WTC11 (cell line): ENCODE measurements at regions not wholly inside any gene's neighbourhood (a gene's known extent, or its start where the extent isn't known, plus 50 kb on each side); places are given as distances from the start of the nearest gene placed in this dataset.

Source experiments
- ATAC-seq: fragments of 200-7000 bp; cut with Tn5 transposase; 2 replicates; pipeline ENCODE4 v1.10.0; 2021; ENCODE audit warnings: mild to moderate bottlenecking, moderate library complexity
- CTCF ChIA-PET: fragments of 300-600 bp; sonication (Branson Sonifier 250); formaldehyde crosslinking; loops from one replicate; lab custom pipeline; 2021; ENCODE audit warnings: antibody characterized with exemption; lab: Charles Lee
- POLR2A ChIA-PET: fragments of 350-600 bp; sonication (Branson Sonifier 250); formaldehyde crosslinking; loops from one replicate; lab custom pipeline; 2021; ENCODE audit warnings: antibody characterized with exemption; lab: Charles Lee
- DNase-seq: peaks from one replicate; pipeline ENCODE4 v3.0.0; 2021; ENCODE audit warnings: low spot score
- H3K27ac Mint-ChIP-seq: 2 replicates; pipeline ENCODE4 v1.8.0; 2021; ENCODE audit warnings: mixed read lengths
- H3K27me3 Mint-ChIP-seq: 2 replicates; pipeline ENCODE4 v1.8.0; 2021; ENCODE audit warnings: low read depth, mild to moderate bottlenecking, moderate library complexity, mixed read lengths
- H3K36me3 Mint-ChIP-seq: 2 replicates; pipeline ENCODE4 v1.8.0; 2021; ENCODE audit warnings: mixed read lengths
- H3K4me1 Mint-ChIP-seq: 2 replicates; pipeline ENCODE4 v1.8.0; 2022; ENCODE audit warnings: mixed read lengths
- H3K4me3 Mint-ChIP-seq: 2 replicates; pipeline ENCODE4 v1.8.0; 2021; ENCODE audit warnings: mild to moderate bottlenecking, moderate library complexity, mixed read lengths
- H3K9me3 Mint-ChIP-seq: 2 replicates; pipeline ENCODE4 v1.8.0; 2021; ENCODE audit warnings: mixed read lengths
- ATF1 ChIP-seq: sonication (generic); formaldehyde crosslinking; IDR thresholded peaks from 2 replicates; pipeline ENCODE4 v1.8.1; 2023; ENCODE audit warnings: mild to moderate bottlenecking, moderate library complexity, missing genetic modification reagents
- CREM ChIP-seq: sonication (generic); formaldehyde crosslinking; IDR thresholded peaks from 2 replicates; pipeline ENCODE4 v1.8.1; 2022; ENCODE audit warnings: mild to moderate bottlenecking, missing genetic modification reagents, moderate library complexity
- ELF4 ChIP-seq: sonication (generic); formaldehyde crosslinking; IDR thresholded peaks from 2 replicates; pipeline ENCODE4 v1.8.1; 2022; ENCODE audit warnings: low read depth, mild to moderate bottlenecking, moderate library complexity, missing genetic modification reagents
- FOXP1 ChIP-seq: sonication (generic); formaldehyde crosslinking; IDR thresholded peaks from 2 replicates; pipeline ENCODE4 v1.8.0; 2022; ENCODE audit warnings: missing genetic modification reagents, mild to moderate bottlenecking, moderate library complexity, borderline replicate concordance
- GRHL2 ChIP-seq: fragments of 250-450 bp; sonication (Bioruptor Pico); IDR thresholded peaks from 2 replicates; pipeline ENCODE4 v1.8.0; 2022; ENCODE audit warnings: mild to moderate bottlenecking, moderate library complexity; ENCODE audit not compliant: insufficient replicate concordance, severe bottlenecking
- MXD4 ChIP-seq: fragments of 250-450 bp; sonication (Bioruptor Pico); IDR thresholded peaks from 2 replicates; pipeline ENCODE4 v1.8.0; 2021; ENCODE audit warnings: mild to moderate bottlenecking, moderate library complexity, borderline replicate concordance
- NFATC4 ChIP-seq: fragments of 250-450 bp; sonication (Bioruptor Pico); IDR thresholded peaks from 2 replicates; pipeline ENCODE4 v1.9.0; 2021; ENCODE audit warnings: mild to moderate bottlenecking
- NFE2L1 ChIP-seq: sonication (generic); formaldehyde crosslinking; IDR thresholded peaks from 2 replicates; pipeline ENCODE4 v1.8.1; 2023; ENCODE audit warnings: missing genetic modification reagents
- NFYB ChIP-seq: sonication (generic); formaldehyde crosslinking; conservative IDR thresholded peaks from 2 replicates; pipeline ENCODE4 v1.8.0; 2022; ENCODE audit warnings: low read depth, missing genetic modification reagents
- NR1H2 ChIP-seq: sonication (generic); formaldehyde crosslinking; IDR thresholded peaks from 2 replicates; pipeline ENCODE4 v1.9.0; 2021; ENCODE audit warnings: mild to moderate bottlenecking, moderate library complexity, missing genetic modification reagents
- OVOL2 ChIP-seq: fragments of 250-450 bp; sonication (Bioruptor Pico); IDR thresholded peaks from 2 replicates; pipeline ENCODE4 v1.9.0; 2021; ENCODE audit warnings: mild to moderate bottlenecking, borderline replicate concordance
- ZNF396 ChIP-seq: fragments of 250-450 bp; sonication (Bioruptor Pico); IDR thresholded peaks from 2 replicates; pipeline ENCODE4 v1.8.0; 2021; ENCODE audit warnings: mild to moderate bottlenecking, moderate library complexity, borderline replicate concordance
- TF ChIP-seq, protein P1 (sequence below): sonication (generic); formaldehyde crosslinking; IDR thresholded peaks from 2 replicates; pipeline ENCODE4 v1.8.1; 2022; ENCODE audit warnings: low read depth, mild to moderate bottlenecking, moderate library complexity, missing genetic modification reagents, borderline replicate concordance
- TF ChIP-seq, protein P2 (sequence below): sonication (generic); formaldehyde crosslinking; IDR thresholded peaks from 2 replicates; pipeline ENCODE4 v1.8.0; 2023; ENCODE audit warnings: mild to moderate bottlenecking, missing genetic modification reagents
- TF ChIP-seq, protein P3 (sequence below): sonication (generic); formaldehyde crosslinking; IDR thresholded peaks from 2 replicates; pipeline ENCODE4 v1.8.0; 2023; ENCODE audit warnings: missing genetic modification reagents
- TF ChIP-seq, protein P4 (sequence below): sonication (generic); formaldehyde crosslinking; IDR thresholded peaks from 2 replicates; pipeline ENCODE4 v1.8.1; 2023; ENCODE audit warnings: mild to moderate bottlenecking, missing genetic modification reagents, moderate library complexity
- TF ChIP-seq, protein P5 (sequence below): sonication (generic); formaldehyde crosslinking; IDR thresholded peaks from 2 replicates; pipeline ENCODE4 v1.8.1; 2022; ENCODE audit warnings: mild to moderate bottlenecking, missing genetic modification reagents, moderate library complexity, borderline replicate concordance
- TF ChIP-seq, protein P6 (sequence below): sonication (generic); formaldehyde crosslinking; IDR thresholded peaks from 2 replicates; pipeline ENCODE4 v1.8.1; 2023; ENCODE audit warnings: mild to moderate bottlenecking, moderate library complexity, missing genetic modification reagents

DNA sequence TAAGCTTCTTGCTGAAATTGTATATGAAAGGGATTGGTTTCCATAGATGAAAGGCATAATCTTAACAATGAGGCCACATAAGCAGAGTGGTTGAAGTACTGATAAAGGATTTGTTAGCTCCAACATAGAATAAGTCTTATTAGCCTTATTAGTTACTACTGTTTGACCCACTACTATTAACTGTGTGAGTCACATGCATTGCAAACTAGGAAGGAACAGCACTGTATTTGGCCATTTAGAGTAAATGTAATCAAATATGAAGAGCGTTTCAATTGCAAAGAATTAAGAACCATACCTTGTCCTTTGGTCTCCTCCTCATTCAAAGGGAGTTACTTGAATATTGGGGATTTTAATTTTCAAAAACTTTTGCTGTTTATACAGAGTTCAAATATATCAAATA is 428.9 kb downstream of the MDFIC start (continued):
- no peak for TF ChIP-seq GRHL2 (CRISPR knock-in tag)
- no peak for TF ChIP-seq ELF4 (CRISPR knock-in tag)
- TF ChIP-seq MXD4 (CRISPR knock-in tag): no peak
- TF ChIP-seq, protein P1, sequence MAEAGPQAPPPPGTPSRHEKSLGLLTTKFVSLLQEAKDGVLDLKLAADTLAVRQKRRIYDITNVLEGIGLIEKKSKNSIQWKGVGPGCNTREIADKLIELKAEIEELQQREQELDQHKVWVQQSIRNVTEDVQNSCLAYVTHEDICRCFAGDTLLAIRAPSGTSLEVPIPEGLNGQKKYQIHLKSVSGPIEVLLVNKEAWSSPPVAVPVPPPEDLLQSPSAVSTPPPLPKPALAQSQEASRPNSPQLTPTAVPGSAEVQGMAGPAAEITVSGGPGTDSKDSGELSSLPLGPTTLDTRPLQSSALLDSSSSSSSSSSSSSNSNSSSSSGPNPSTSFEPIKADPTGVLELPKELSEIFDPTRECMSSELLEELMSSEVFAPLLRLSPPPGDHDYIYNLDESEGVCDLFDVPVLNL: no peak
- no peak for TF ChIP-seq NFE2L1 (CRISPR knock-in tag)
- TF ChIP-seq, protein P2, sequence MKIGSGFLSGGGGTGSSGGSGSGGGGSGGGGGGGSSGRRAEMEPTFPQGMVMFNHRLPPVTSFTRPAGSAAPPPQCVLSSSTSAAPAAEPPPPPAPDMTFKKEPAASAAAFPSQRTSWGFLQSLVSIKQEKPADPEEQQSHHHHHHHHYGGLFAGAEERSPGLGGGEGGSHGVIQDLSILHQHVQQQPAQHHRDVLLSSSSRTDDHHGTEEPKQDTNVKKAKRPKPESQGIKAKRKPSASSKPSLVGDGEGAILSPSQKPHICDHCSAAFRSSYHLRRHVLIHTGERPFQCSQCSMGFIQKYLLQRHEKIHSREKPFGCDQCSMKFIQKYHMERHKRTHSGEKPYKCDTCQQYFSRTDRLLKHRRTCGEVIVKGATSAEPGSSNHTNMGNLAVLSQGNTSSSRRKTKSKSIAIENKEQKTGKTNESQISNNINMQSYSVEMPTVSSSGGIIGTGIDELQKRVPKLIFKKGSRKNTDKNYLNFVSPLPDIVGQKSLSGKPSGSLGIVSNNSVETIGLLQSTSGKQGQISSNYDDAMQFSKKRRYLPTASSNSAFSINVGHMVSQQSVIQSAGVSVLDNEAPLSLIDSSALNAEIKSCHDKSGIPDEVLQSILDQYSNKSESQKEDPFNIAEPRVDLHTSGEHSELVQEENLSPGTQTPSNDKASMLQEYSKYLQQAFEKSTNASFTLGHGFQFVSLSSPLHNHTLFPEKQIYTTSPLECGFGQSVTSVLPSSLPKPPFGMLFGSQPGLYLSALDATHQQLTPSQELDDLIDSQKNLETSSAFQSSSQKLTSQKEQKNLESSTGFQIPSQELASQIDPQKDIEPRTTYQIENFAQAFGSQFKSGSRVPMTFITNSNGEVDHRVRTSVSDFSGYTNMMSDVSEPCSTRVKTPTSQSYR (CRISPR knock-in tag): no peak
- no peak for TF ChIP-seq ZNF396 (CRISPR knock-in tag)
- no peak for TF ChIP-seq CREM (CRISPR knock-in tag)
- no peak for TF ChIP-seq ATF1
- TF ChIP-seq, protein P3, sequence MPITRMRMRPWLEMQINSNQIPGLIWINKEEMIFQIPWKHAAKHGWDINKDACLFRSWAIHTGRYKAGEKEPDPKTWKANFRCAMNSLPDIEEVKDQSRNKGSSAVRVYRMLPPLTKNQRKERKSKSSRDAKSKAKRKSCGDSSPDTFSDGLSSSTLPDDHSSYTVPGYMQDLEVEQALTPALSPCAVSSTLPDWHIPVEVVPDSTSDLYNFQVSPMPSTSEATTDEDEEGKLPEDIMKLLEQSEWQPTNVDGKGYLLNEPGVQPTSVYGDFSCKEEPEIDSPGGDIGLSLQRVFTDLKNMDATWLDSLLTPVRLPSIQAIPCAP: no peak
- no peak for TF ChIP-seq NR1H2 (CRISPR knock-in tag)
- TF ChIP-seq, all 79 proteins: peak for 0

DNA sequence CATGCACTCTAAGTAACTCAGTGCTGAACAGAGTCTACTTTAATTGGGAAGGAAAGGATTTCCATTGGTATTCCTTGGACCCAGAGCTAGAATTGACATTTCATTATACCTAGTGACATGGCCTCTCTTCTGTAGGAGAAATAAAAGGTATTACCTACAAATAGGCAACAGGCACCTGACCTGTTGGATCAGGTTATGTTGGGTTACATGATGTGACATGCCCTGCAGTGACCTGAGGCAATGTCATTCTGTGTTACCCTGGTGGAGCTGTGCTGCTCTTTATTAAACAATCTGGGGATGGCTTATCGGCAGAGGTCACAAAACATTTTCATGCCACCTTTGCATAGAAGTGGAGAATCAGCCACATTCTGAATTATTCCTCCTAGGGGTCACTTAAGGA is 427.7 kb downstream of the MDFIC start:
- Mint-ChIP-seq H3K27ac (no peak overlapping the region), H3K4me1 (no peaks in the 10 kb centered on the region), H3K4me3 (no peak overlapping the region), H3K27me3 (no peaks in the 10 kb centered on the region), H3K36me3 (no peaks in the 10 kb centered on the region), H3K9me3 (no peaks in the 10 kb centered on the region)
- ChIA-PET POLR2A (interaction anchor here (0.5 kb wide), 2 partner anchors 54 to 1503 kb away, joined by 3 read pairs; no protein-coding TSS in a partner anchor), CTCF (interaction anchor here (1.6 kb wide), 1 partner anchor 330 kb away, joined by 3 read pairs; no protein-coding TSS in a partner anchor)
- DNase-seq: no peak
- TF ChIP-seq, protein P4, sequence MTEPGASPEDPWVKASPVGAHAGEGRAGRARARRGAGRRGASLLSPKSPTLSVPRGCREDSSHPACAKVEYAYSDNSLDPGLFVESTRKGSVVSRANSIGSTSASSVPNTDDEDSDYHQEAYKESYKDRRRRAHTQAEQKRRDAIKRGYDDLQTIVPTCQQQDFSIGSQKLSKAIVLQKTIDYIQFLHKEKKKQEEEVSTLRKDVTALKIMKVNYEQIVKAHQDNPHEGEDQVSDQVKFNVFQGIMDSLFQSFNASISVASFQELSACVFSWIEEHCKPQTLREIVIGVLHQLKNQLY (CRISPR knock-in tag): no peak
- TF ChIP-seq NFYB (no peak), OVOL2 (no peak), FOXP1 (CRISPR knock-in tag) (no peak), NFATC4 (CRISPR knock-in tag) (no peak)
- TF ChIP-seq, protein P5, sequence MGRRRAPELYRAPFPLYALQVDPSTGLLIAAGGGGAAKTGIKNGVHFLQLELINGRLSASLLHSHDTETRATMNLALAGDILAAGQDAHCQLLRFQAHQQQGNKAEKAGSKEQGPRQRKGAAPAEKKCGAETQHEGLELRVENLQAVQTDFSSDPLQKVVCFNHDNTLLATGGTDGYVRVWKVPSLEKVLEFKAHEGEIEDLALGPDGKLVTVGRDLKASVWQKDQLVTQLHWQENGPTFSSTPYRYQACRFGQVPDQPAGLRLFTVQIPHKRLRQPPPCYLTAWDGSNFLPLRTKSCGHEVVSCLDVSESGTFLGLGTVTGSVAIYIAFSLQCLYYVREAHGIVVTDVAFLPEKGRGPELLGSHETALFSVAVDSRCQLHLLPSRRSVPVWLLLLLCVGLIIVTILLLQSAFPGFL: no peak
- ATAC-seq: no peak

DNA sequence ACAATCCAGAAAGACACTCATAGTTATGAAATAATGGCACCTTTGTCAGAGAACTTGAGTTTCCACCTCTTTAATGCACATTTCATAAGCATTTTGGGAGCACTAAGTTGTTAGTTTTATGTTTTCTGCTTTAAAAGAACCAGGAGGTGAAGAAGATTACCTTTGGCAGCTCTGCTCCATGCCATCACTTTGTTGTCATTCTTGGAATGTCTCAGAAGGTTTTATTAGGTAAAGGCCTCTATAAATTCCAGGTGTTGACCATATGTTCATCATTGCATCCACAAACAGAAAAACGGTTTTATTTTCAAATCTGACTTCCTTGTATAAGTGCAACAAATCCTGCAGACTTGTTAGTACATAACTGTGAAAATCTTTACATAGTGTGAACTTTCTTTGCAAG is 424.8 kb downstream of the MDFIC start:
- Mint-ChIP-seq H3K9me3 (no peaks in the 10 kb centered on the region), H3K36me3 (no peaks in the 10 kb centered on the region), H3K4me1 (no peaks in the 10 kb centered on the region), H3K27me3 (no peaks in the 10 kb centered on the region), H3K27ac (no peak overlapping the region), H3K4me3 (no peak overlapping the region)
- DNase-seq (no peak), ATAC-seq (no peak)
- TF ChIP-seq, protein P2 (CRISPR knock-in tag): no peak
- TF ChIP-seq, protein P6, sequence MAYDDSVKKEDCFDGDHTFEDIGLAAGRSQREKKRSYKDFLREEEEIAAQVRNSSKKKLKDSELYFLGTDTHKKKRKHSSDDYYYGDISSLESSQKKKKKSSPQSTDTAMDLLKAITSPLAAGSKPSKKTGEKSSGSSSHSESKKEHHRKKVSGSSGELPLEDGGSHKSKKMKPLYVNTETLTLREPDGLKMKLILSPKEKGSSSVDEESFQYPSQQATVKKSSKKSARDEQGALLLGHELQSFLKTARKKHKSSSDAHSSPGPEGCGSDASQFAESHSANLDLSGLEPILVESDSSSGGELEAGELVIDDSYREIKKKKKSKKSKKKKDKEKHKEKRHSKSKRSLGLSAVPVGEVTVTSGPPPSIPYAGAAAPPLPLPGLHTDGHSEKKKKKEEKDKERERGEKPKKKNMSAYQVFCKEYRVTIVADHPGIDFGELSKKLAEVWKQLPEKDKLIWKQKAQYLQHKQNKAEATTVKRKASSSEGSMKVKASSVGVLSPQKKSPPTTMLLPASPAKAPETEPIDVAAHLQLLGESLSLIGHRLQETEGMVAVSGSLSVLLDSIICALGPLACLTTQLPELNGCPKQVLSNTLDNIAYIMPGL: no peak
- POLR2A ChIA-PET: no interaction called here
- CTCF ChIA-PET: no interaction called here
